ENCODE measurements at regions not wholly inside any gene's neighbourhood (a gene's known extent, or its start where the extent isn't known, plus 50 kb on each side); places are given as distances from the start of the nearest gene placed in this dataset.

DNA sequence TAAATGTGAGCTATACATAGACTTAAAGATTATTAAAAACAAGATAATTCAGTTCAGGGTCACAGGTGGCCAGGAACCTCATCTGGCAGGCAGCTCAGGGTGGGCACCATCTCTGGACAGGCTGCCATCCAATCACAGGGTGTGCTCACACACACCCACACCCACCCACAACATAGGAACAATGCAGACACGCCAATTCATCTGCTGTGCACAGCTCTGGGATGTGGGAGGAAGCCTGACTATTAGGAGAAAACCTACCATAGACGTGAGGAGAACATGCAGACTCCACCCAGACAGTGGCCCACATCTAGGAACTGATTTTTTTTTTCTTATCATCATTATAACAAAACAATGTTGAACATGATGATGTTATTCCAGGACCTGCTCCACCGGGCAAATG is 286.7 kb downstream of the PRL start:
- DNase-seq (no peak), ATAC-seq (no peak)
- H3K4me3 ChIP-seq = no peak overlapping the region
- no peaks in the 10 kb centered on the region for H3K36me3 ChIP-seq (ENCODE audit: low read depth)
- H3K9me3 ChIP-seq = no peaks in the 10 kb centered on the region
- TF ChIP-seq, protein P1, sequence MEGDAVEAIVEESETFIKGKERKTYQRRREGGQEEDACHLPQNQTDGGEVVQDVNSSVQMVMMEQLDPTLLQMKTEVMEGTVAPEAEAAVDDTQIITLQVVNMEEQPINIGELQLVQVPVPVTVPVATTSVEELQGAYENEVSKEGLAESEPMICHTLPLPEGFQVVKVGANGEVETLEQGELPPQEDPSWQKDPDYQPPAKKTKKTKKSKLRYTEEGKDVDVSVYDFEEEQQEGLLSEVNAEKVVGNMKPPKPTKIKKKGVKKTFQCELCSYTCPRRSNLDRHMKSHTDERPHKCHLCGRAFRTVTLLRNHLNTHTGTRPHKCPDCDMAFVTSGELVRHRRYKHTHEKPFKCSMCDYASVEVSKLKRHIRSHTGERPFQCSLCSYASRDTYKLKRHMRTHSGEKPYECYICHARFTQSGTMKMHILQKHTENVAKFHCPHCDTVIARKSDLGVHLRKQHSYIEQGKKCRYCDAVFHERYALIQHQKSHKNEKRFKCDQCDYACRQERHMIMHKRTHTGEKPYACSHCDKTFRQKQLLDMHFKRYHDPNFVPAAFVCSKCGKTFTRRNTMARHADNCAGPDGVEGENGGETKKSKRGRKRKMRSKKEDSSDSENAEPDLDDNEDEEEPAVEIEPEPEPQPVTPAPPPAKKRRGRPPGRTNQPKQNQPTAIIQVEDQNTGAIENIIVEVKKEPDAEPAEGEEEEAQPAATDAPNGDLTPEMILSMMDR (IDR thresholded peaks at IDR 0.05) = no peak
- intact Hi-C loops (cut with DNase I, micrococcal nuclease) = no loop called here
- no peaks in the 10 kb centered on the region for H3K4me1 ChIP-seq (ENCODE audit: low read depth)

DNA sequence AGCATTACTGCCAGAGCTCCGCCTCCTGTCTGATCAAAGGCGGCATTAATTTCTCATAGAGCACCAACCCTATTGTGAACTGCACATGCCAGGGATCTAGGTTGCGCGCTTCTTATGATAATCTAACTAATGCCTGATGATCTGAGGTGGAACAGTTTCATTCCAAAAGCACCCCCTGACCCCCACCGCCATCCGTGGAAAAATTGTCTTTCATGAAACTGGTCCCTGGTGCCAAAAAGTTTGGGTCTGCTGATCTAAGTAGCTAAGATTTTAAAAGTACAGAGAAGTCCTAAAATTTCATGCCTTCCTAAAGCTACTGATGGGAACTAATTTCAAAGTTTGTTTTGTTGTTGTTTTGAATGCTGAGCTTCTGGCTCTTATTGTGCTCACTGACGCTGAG is 281.6 kb downstream of the PRL start:
- Histone ChIP-seq H3K9me3 (no peaks in the 10 kb centered on the region), H3K36me3 (ENCODE audit: low read depth) (no peaks in the 10 kb centered on the region), H3K4me3 (no peak overlapping the region), H3K4me1 (ENCODE audit: low read depth) (no peaks in the 10 kb centered on the region)
- no peak for ATAC-seq
- intact Hi-C loops (cut with DNase I, micrococcal nuclease) = no loop called here
- TF ChIP-seq, protein P1 (IDR thresholded peaks at IDR 0.05) = no peak
- no peak for DNase-seq

DNA sequence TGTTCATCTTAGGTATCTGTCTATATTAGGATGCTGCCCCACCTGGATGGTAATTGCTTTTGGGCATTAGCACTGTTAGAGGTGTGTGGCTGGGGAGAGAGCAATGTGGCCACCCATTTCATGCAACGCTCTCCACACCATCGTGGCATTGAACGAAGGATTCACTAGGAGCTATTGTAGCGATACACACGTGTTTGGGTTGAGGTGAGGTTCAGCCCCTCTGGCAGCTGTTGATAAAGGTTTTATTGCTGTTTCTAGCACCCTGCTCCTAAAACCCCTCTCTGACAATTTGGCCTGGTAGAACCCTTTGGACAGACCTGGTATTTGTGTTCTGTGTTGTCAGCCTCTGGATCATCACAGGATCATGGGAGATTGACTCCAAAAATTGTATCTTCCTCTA is 280.9 kb downstream of the PRL start:
- no peaks in the 10 kb centered on the region for H3K4me1 ChIP-seq (ENCODE audit: low read depth)
- no peak overlapping the region for H3K4me3 ChIP-seq
- ATAC-seq (no peak), DNase-seq (no peak)
- no peaks in the 10 kb centered on the region for H3K36me3 ChIP-seq (ENCODE audit: low read depth)
- TF ChIP-seq, protein P1 (IDR thresholded peaks at IDR 0.05) = no peak
- H3K9me3 ChIP-seq = no peaks in the 10 kb centered on the region
- intact Hi-C loops (cut with DNase I, micrococcal nuclease) = no loop called here

DNA sequence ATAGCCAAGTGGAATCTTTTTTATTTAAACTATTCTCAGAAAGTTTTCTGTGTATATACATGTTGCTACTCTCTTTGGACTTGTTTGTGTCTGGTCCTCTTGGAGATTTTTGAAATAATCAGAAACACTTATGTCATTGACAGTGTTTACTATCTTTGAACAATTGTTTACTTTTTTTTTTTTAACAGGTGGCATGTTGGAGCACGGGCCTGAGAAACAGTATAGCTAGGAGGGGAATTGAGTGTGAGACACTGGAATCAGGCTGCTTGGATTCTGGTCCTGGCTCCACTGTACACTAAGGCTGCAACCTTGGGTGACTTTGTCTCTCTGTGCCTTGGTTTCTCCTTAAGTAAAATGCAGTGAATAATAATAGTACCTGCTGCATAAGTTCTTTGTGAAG is 279.6 kb downstream of the PRL start:
- intact Hi-C loops (cut with DNase I, micrococcal nuclease) = no loop called here
- H3K4me1 ChIP-seq (ENCODE audit: low read depth) = no peaks in the 10 kb centered on the region
- DNase-seq (no peak), ATAC-seq (no peak)
- no peaks in the 10 kb centered on the region for H3K36me3 ChIP-seq (ENCODE audit: low read depth)
- H3K9me3 ChIP-seq = no peaks in the 10 kb centered on the region
- no peak overlapping the region for H3K4me3 ChIP-seq
- TF ChIP-seq, protein P1 (IDR thresholded peaks at IDR 0.05) = no peak

DNA sequence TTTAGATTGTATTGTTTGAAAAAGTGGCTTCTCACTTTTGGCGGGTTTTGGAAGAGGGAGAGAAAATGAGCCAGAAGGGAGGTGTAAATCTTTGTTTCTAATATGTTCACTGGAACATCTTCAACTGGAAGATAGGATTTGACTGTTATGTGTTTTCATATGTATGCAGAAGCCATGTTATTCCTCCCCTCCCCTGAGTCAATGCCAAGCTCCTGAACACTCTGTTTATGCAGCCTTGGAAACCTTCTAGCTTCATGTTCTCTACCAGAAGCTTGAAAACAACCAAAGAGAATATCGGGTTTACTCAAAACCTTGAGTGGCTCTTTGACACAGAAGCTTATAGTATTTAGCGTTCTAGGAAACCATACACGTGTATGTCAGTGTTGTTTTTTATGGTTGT is 279.1 kb downstream of the PRL start:
- intact Hi-C loops (cut with DNase I, micrococcal nuclease) = no loop called here
- Histone ChIP-seq H3K4me3 (no peak overlapping the region), H3K36me3 (ENCODE audit: low read depth) (no peaks in the 10 kb centered on the region), H3K9me3 (no peaks in the 10 kb centered on the region), H3K4me1 (ENCODE audit: low read depth) (no peaks in the 10 kb centered on the region)
- DNase-seq = no peak
- TF ChIP-seq, protein P1 (IDR thresholded peaks at IDR 0.05) = no peak
- ATAC-seq = no peak

DNA sequence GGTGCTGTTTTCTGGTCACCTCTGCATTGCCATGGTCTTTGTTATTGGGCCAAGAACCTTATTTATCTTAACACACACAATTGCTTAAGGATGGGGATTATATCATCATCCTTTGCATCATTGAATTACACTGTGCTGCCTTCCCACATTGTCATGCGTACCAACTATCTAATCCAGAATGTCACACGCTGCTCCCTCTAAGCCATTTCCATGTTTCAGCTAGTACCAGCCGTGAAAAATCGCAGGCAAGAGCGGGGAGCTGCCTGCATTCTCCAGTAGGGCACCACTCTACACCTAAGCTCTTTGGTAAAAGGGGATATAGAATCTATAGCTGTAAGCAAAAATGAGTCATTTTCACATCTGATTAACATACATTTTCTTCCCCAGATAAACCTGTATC is 277.0 kb downstream of the PRL start:
- no peak for DNase-seq
- no peak overlapping the region for H3K4me3 ChIP-seq
- TF ChIP-seq, protein P1 (IDR thresholded peaks at IDR 0.05) = no peak
- ATAC-seq = no peak
- H3K4me1 ChIP-seq (ENCODE audit: low read depth) = no peaks in the 10 kb centered on the region
- intact Hi-C loops (cut with DNase I, micrococcal nuclease) = no loop called here
- H3K36me3 ChIP-seq (ENCODE audit: low read depth) = no peaks in the 10 kb centered on the region
- no peaks in the 10 kb centered on the region for H3K9me3 ChIP-seq
